Type B pancreatic cell (in vitro differentiated cells): ENCODE measurements at regions not wholly inside any gene's neighbourhood (a gene's known extent, or its start where the extent isn't known, plus 50 kb on each side); places are given as distances from the start of the nearest gene placed in this dataset.

Source experiments
- DNase-seq: peaks from one replicate; pipeline ENCODE4 v3.0.0; 2021; ENCODE audit warnings: mixed read lengths; ENCODE audit not compliant: unreplicated experiment; ENCODE audit errors: extremely low spot score
- H3K27ac Mint-ChIP-seq: 2 replicates; pipeline ENCODE4 v1.8.0; 2021; ENCODE audit warnings: mild to moderate bottlenecking, mixed read lengths
- H3K27me3 Mint-ChIP-seq: 2 replicates; pipeline ENCODE4 v1.8.0; 2021; ENCODE audit warnings: mixed read lengths
- H3K36me3 Mint-ChIP-seq: 2 replicates; pipeline ENCODE4 v1.8.0; 2021; ENCODE audit warnings: mixed read lengths
- H3K4me1 Mint-ChIP-seq: one replicate; pipeline ENCODE4 v1.8.0; 2021; ENCODE audit warnings: mixed read lengths; ENCODE audit not compliant: unreplicated experiment
- H3K4me3 Mint-ChIP-seq: 2 replicates; pipeline ENCODE4 v1.8.0; 2021; ENCODE audit warnings: mild to moderate bottlenecking, mixed read lengths
- H3K9me3 Mint-ChIP-seq: 2 replicates; pipeline ENCODE4 v1.8.0; 2021; ENCODE audit warnings: mixed read lengths
- CTCF ChIP-seq: fragments of 200-600 bp; sonication (generic); conservative IDR thresholded peaks from 2 replicates; pipeline ENCODE4 v1.5.0; 2021; ENCODE audit warnings: antibody characterized with exemption, mild to moderate bottlenecking

GRCh38 chr10:53269482-53269881, 496.9 kb upstream of the MBL2 start:
- no peaks in the 10 kb centered on the region for H3K27me3 Mint-ChIP-seq
- no peaks in the 10 kb centered on the region for H3K9me3 Mint-ChIP-seq
- no peaks in the 10 kb centered on the region for H3K36me3 Mint-ChIP-seq
- TF ChIP-seq CTCF: no peak
- H3K4me3 Mint-ChIP-seq: no peak overlapping the region
- no peak for DNase-seq
- no peaks in the 10 kb centered on the region for H3K4me1 Mint-ChIP-seq
- no peak overlapping the region for H3K27ac Mint-ChIP-seq

- H3K4me1 Mint-ChIP-seq: no peaks in the 10 kb centered on the region
- no peaks in the 10 kb centered on the region for H3K27me3 Mint-ChIP-seq
- H3K9me3 Mint-ChIP-seq: no peaks in the 10 kb centered on the region
- H3K36me3 Mint-ChIP-seq: no peaks in the 10 kb centered on the region
- no peak overlapping the region for H3K4me3 Mint-ChIP-seq
- TF ChIP-seq CTCF: no peak
- no peak for DNase-seq
- H3K27ac Mint-ChIP-seq: no peak overlapping the region
These were observed 487.6 kb upstream of the MBL2 start for GRCh38 chr10:53260213-53260612.

- Mint-ChIP-seq H3K4me1 (no peaks in the 10 kb centered on the region), H3K4me3 (no peak overlapping the region), H3K36me3 (no peaks in the 10 kb centered on the region), H3K27me3 (no peaks in the 10 kb centered on the region), H3K27ac (no peak overlapping the region), H3K9me3 (peaks cover 8% of the 10 kb centered on the region)
- no peak for TF ChIP-seq CTCF
- DNase-seq: no peak
These were observed 484.0 kb upstream of the MBL2 start for GRCh38 chr10:53256623-53257022.

- no peak for TF ChIP-seq CTCF
- DNase-seq: no peak
- H3K27ac Mint-ChIP-seq: no peak overlapping the region
These were observed 483.1 kb upstream of the MBL2 start for GRCh38 chr10:53255661-53256205.

GRCh38 chr10:53253221-53253620, 480.6 kb upstream of the MBL2 start:
- TF ChIP-seq CTCF: no peak
- no peaks in the 10 kb centered on the region for H3K36me3 Mint-ChIP-seq
- no peaks in the 10 kb centered on the region for H3K4me1 Mint-ChIP-seq
- DNase-seq: no peak
- no peaks in the 10 kb centered on the region for H3K27me3 Mint-ChIP-seq
- peaks cover 8% of the 10 kb centered on the region for H3K9me3 Mint-ChIP-seq
- no peak overlapping the region for H3K27ac Mint-ChIP-seq
- H3K4me3 Mint-ChIP-seq: no peak overlapping the region

More at GRCh38 chr10:53255661-53256205, 483.1 kb upstream of the MBL2 start:
- H3K9me3 Mint-ChIP-seq: peaks cover 8% of the 10 kb centered on the region
- no peaks in the 10 kb centered on the region for H3K4me1 Mint-ChIP-seq
- H3K4me3 Mint-ChIP-seq: no peak overlapping the region
- no peaks in the 10 kb centered on the region for H3K36me3 Mint-ChIP-seq
- H3K27me3 Mint-ChIP-seq: no peaks in the 10 kb centered on the region

GRCh38 chr10:53239873-53240272, 467.3 kb upstream of the MBL2 start:
- TF ChIP-seq CTCF: no peak
- no peak for DNase-seq
- Mint-ChIP-seq H3K4me1 (no peaks in the 10 kb centered on the region), H3K27ac (no peak overlapping the region), H3K4me3 (no peak overlapping the region), H3K36me3 (no peaks in the 10 kb centered on the region), H3K27me3 (no peaks in the 10 kb centered on the region), H3K9me3 (no peaks in the 10 kb centered on the region)
